ENCODE measurements at regions not wholly inside any gene's neighbourhood (a gene's known extent, or its start where the extent isn't known, plus 50 kb on each side); places are given as distances from the start of the nearest gene placed in this dataset.

DNA sequence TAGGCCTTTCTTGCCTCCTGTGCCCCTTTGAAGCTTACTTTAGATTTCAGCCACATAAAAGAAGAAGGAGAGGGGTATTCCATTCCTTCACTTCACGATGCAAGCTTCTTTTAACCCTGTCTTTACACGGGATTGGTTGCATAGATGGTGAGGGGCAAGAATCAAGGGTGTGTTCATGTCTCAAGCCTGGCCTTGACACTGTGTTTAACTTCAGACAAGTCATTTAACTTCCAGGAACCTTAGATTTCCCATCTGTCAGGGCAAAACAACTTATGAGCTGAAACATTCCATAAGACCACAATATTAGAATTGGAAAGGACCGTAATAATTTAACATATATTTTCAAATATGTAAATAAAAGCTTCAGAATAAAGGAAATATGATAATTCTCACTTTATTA lies 344.5 kb downstream of the MFSD1 start:
- Histone ChIP-seq H3K36me3 (replicated peaks; ENCODE audit: insufficient read depth, low read length) (no peaks in the 10 kb centered on the region), H3K9ac (ENCODE audit: low read length) (no peak overlapping the region), H3K9me2 (replicated peaks; ENCODE audit: insufficient read depth, low read length) (no peaks in the 10 kb centered on the region), H3K4me3 (ENCODE audit: low read length) (no peak overlapping the region), H3K9me3 (replicated peaks; ENCODE audit: insufficient read depth, low read length) (no peaks in the 10 kb centered on the region), H2AFZ (ENCODE audit: low read length) (no peak overlapping the region), H3K4me2 (ENCODE audit: low read depth, low read length) (no peak overlapping the region), H3K27me3 (replicated peaks; ENCODE audit: insufficient read depth, low read length) (no peaks in the 10 kb centered on the region), H3K4me1 (ENCODE audit: low read length) (no peaks in the 10 kb centered on the region), H3F3A (ENCODE audit: insufficient read depth, low read length) (no peaks in the 10 kb centered on the region), H3K27ac (ENCODE audit: low read length) (no peak overlapping the region), H3K79me2 (ENCODE audit: low read length) (no peaks in the 10 kb centered on the region), H4K20me1 (ENCODE audit: insufficient read depth, low read length) (no peaks in the 10 kb centered on the region)
- TF ChIP-seq, protein P1, sequence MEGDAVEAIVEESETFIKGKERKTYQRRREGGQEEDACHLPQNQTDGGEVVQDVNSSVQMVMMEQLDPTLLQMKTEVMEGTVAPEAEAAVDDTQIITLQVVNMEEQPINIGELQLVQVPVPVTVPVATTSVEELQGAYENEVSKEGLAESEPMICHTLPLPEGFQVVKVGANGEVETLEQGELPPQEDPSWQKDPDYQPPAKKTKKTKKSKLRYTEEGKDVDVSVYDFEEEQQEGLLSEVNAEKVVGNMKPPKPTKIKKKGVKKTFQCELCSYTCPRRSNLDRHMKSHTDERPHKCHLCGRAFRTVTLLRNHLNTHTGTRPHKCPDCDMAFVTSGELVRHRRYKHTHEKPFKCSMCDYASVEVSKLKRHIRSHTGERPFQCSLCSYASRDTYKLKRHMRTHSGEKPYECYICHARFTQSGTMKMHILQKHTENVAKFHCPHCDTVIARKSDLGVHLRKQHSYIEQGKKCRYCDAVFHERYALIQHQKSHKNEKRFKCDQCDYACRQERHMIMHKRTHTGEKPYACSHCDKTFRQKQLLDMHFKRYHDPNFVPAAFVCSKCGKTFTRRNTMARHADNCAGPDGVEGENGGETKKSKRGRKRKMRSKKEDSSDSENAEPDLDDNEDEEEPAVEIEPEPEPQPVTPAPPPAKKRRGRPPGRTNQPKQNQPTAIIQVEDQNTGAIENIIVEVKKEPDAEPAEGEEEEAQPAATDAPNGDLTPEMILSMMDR (IDR thresholded peaks at IDR 0.05; ENCODE audit: low read length) = no peak
- TF ChIP-seq EZH2 (optimal IDR thresholded peaks at IDR 0.05; ENCODE audit: low read depth, low read length) = no peak
- no peak for TF ChIP-seq EZH2phosphoT487 (IDR thresholded peaks at IDR 0.05; ENCODE audit: low read length)
- no peak for DNase-seq

DNA sequence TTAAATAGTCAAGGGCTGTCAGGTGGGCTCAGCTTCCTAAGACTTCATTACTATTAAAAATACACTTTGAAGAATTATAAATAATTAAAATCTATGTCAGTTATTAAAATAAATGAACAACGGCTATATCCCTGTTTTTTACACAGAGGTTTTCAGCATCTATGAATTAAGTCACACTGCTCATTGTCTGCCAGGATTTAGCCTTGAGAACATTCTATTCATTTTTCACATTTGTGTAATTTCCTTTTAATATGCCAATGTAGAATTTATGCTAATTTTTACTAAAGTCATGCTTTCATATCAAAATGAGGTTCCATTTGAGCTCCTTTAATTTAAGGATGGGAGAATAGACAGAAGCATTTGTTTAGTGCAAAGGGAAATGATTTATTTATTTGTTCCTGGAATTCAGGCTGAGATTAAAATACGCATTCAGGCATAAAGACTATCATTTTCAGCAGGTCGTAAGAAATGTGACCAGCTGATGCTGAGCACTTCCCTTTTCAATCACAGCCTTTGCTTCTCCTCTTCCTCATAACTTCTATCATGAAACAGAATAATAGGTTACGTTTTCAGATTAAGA lies 345.1 kb downstream of the MFSD1 start:
- Histone ChIP-seq H3K4me1 (ENCODE audit: low read length) (no peaks in the 10 kb centered on the region), H3K9ac (ENCODE audit: low read length) (no peak overlapping the region), H3K4me2 (ENCODE audit: low read depth, low read length) (no peak overlapping the region), H3K27ac (ENCODE audit: low read length) (no peak overlapping the region), H3K9me2 (replicated peaks; ENCODE audit: insufficient read depth, low read length) (no peaks in the 10 kb centered on the region), H4K20me1 (ENCODE audit: insufficient read depth, low read length) (no peaks in the 10 kb centered on the region), H3K4me3 (ENCODE audit: low read length) (no peak overlapping the region), H3K36me3 (replicated peaks; ENCODE audit: insufficient read depth, low read length) (no peaks in the 10 kb centered on the region), H3K9me3 (replicated peaks; ENCODE audit: insufficient read depth, low read length) (no peaks in the 10 kb centered on the region), H3K79me2 (ENCODE audit: low read length) (no peaks in the 10 kb centered on the region), H3K27me3 (replicated peaks; ENCODE audit: insufficient read depth, low read length) (no peaks in the 10 kb centered on the region), H3F3A (ENCODE audit: insufficient read depth, low read length) (no peaks in the 10 kb centered on the region), H2AFZ (ENCODE audit: low read length) (no peak overlapping the region)
- no peak for TF ChIP-seq EZH2 (optimal IDR thresholded peaks at IDR 0.05; ENCODE audit: low read depth, low read length)
- TF ChIP-seq, protein P1 (IDR thresholded peaks at IDR 0.05; ENCODE audit: low read length) = no peak
- no peak for DNase-seq

DNA sequence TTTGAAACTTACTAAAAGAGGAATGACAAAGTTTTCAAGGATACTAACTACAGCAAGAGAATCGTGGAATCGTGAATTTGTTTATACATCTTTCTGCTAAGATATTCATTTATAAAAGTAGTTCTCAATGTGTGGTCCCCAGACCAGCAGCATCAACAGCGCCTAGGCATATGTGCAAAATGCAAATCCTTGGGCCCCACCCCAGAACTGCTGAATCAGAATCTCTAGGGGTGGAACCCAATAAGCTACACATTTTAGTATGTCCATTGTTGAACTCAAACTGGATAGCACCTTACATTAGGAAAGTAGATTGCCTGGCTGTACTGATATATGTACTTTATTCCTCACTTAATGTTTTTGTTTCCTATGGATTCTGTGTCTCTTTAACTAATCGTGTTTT lies 346.0 kb downstream of the MFSD1 start:
- no peak overlapping the region for H3K4me2 ChIP-seq (ENCODE audit: low read depth, low read length)
- DNase-seq = no peak
- H3K9me3 ChIP-seq (replicated peaks; ENCODE audit: insufficient read depth, low read length) = no peaks in the 10 kb centered on the region
- H3K27ac ChIP-seq (ENCODE audit: low read length) = no peak overlapping the region
- no peaks in the 10 kb centered on the region for H3K36me3 ChIP-seq (replicated peaks; ENCODE audit: insufficient read depth, low read length)
- H3K27me3 ChIP-seq (replicated peaks; ENCODE audit: insufficient read depth, low read length) = no peaks in the 10 kb centered on the region
- H2AFZ ChIP-seq (ENCODE audit: low read length) = no peak overlapping the region
- no peaks in the 10 kb centered on the region for H4K20me1 ChIP-seq (ENCODE audit: insufficient read depth, low read length)
- TF ChIP-seq, protein P1 (IDR thresholded peaks at IDR 0.05; ENCODE audit: low read length) = no peak
- TF ChIP-seq EZH2phosphoT487 (IDR thresholded peaks at IDR 0.05; ENCODE audit: low read length) (no peak), EZH2 (optimal IDR thresholded peaks at IDR 0.05; ENCODE audit: low read depth, low read length) (no peak)
- H3K9me2 ChIP-seq (replicated peaks; ENCODE audit: insufficient read depth, low read length) = no peaks in the 10 kb centered on the region
- no peak overlapping the region for H3K9ac ChIP-seq (ENCODE audit: low read length)
- H3K79me2 ChIP-seq (ENCODE audit: low read length) = no peaks in the 10 kb centered on the region
- H3K4me3 ChIP-seq (ENCODE audit: low read length) = no peak overlapping the region
- H3F3A ChIP-seq (ENCODE audit: insufficient read depth, low read length) = no peaks in the 10 kb centered on the region
- no peaks in the 10 kb centered on the region for H3K4me1 ChIP-seq (ENCODE audit: low read length)

All from MM.1S (cell line).